Hepatocyte (in vitro differentiated cells): ENCODE measurements at regions not wholly inside any gene's neighbourhood (a gene's known extent, or its start where the extent isn't known, plus 50 kb on each side); places are given as distances from the start of the nearest gene placed in this dataset.

Experiments
- EZH2 ChIP-seq: fragments of 200-600 bp; sonication (generic); IDR thresholded peaks from 2 replicates; pipeline ENCODE4 v1.6.1; 2016; ENCODE audit warnings: antibody characterized with exemption, mild to moderate bottlenecking, borderline replicate concordance
- EZH2phosphoT487 ChIP-seq: fragments of 200-600 bp; sonication (generic); IDR thresholded peaks from one replicate; pipeline ENCODE4 v1.6.1; 2018; ENCODE audit warnings: antibody characterized with exemption, mild to moderate bottlenecking, low read depth, moderate library complexity; ENCODE audit not compliant: unreplicated experiment, severe bottlenecking
- TF ChIP-seq, protein P1 (sequence below): fragments of 200-600 bp; sonication (generic); IDR thresholded peaks from 2 replicates; pipeline ENCODE4 v1.5.1; 2016; ENCODE audit warnings: antibody characterized with exemption, mild to moderate bottlenecking; ENCODE audit not compliant: poor library complexity

DNA sequence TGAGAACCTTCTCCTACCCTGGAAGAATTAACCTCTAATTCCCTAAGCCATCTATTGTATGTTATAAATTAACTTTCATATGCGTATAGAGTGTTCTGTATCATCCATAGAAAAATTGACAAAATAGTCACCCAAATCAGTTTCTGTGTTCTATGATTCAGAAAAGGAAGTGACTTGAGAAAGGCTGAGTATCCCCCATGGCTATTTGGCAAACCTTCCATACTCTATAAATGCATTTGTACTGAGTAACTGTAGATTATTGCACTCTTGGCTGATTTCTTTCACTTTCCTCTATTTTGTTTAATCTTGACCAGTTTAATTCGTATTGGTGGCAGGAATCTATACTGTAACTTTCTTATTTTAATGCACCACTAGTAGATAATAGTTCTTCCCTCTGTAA is 182.2 kb downstream of the HTR7 start:
- TF ChIP-seq EZH2 (no peak), EZH2phosphoT487 (no peak)
- TF ChIP-seq, protein P1, sequence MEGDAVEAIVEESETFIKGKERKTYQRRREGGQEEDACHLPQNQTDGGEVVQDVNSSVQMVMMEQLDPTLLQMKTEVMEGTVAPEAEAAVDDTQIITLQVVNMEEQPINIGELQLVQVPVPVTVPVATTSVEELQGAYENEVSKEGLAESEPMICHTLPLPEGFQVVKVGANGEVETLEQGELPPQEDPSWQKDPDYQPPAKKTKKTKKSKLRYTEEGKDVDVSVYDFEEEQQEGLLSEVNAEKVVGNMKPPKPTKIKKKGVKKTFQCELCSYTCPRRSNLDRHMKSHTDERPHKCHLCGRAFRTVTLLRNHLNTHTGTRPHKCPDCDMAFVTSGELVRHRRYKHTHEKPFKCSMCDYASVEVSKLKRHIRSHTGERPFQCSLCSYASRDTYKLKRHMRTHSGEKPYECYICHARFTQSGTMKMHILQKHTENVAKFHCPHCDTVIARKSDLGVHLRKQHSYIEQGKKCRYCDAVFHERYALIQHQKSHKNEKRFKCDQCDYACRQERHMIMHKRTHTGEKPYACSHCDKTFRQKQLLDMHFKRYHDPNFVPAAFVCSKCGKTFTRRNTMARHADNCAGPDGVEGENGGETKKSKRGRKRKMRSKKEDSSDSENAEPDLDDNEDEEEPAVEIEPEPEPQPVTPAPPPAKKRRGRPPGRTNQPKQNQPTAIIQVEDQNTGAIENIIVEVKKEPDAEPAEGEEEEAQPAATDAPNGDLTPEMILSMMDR, result no peak
